ENCODE measurements at regions not wholly inside any gene's neighbourhood (a gene's known extent, or its start where the extent isn't known, plus 50 kb on each side); places are given as distances from the start of the nearest gene placed in this dataset. TPM values are rescaled to one million over a fixed set of nuclear protein-coding genes. Genes with fewer than 3 reads are reported as not detected.
"Not testable (repeated sequence)": the region's sequence is repeated elsewhere in the genome, so short reads cannot be mapped to it uniquely, and the experiment has no call there.

DNA sequence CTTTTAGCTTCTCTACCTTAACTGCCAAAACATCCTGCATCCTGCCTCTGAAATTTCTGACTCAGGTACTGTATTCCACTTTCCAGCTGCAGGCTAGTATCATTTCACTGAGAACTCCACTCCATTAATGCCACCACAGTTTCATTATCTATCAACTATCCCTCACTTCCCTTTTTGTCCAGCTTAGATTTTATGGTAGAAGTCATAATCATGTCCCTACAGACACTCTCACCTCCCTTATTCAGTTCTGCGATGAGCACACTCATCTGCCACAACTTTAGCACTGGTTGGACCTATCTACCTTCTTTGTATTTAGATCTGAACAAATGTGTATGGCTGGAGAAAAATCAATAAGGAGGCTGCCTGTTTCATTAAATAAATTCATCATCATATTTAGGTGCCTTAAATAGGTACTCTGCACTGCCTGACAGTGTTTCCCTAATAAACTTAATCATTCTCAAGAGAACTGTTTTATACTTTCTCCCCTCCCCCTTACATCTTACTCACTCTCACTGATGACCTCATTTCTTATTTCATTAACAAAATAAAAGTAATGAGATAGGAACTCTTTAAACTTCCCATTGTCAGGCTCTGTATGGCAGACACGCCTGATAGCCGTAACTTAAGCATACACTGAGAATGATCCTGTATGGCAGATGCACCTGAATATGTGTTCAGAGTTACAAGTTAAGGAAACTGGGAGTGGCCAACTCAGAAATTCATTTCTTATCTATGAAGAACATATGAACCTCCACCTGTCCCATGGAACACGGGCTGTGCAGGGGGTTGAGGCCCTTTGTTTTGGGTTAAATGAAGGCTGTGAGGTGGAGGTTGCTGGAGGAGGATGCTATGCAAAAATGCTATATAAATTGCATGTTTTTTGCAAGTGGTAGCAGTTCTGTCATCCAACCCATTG, 95.3 kb upstream of the MAN1A1 start:
- DNase-seq = no peak
- ATAC-seq = peak; percentile 16
- intact Hi-C loops (cut with micrococcal nuclease) = no loop called here

DNA sequence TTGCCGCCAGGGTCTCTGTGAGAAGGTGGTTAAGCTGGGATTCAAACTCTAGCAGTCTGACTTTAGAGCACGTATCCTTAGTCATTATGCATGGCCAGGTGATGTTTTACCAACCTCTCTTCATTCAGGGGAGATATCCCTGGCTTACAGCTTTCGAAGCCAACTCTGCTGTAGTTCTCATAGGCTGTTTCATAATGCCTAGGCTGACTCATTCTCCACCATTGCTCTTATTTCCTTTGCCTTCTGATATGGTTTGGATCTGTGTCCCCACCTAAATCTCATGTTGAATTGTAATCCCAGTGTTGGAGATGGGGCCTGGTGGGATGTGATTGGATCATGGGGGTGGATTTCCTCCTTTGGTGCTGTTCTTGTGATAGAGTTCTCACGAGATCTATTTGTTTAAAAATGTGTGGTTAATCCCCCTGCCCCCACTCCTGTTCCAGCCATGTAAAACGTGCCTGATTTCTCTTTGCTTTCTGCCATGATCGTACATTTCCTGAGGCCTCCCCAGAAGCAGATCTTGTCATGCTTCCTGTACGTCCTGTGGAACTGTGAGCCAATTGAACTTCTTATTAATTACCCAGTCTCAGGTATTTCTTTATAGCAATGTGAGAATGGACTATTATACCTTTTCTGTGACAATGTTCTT, 94.6 kb upstream of the MAN1A1 start:
- intact Hi-C loops (cut with micrococcal nuclease) = no loop called here
- no peak for ATAC-seq
- no peak for DNase-seq

DNA sequence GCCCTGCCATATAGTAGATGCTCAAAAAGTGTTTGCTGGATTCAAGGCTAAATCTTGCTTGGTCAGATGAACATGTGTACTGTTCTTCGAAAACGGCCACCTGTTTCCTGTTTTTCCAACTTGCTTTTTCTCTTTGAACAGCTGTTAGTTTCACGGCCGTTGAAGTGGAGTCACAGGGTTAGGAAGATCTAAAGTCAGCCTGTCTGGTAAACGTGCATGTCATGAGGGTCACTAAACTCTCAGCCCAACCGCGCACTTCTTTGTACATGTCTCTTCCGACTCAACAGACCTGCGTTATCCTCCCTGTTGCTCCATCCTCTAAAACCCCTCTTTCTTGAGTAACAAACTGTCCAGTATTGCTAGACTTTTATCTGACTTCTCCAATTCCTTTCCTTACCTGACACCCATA, 93.2 kb upstream of the MAN1A1 start:
- ATAC-seq = peak; percentile 69
- no peak for DNase-seq
- intact Hi-C loops (cut with micrococcal nuclease) = no loop called here

DNA sequence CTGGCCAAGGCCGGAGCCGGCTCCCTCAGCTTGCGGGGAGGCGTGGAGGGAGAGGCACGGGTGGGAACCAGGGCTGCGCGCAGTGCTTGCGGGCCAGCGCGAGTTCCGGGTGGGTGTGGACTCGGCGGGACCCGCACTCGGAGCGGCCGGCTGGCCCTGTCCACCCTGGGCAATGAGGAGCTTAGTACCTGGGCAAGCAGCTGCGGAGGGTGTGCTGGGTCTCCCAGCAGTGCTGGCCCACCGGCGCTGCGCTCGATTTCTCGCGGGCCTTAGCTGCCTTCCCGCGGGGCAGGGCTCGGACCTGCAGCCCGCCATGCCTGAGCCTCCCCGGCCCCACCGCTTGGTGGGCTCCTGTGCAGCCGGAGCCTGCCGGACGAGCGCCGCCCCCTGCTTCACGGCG, 91.4 kb upstream of the MAN1A1 start:
- ATAC-seq = no peak
- intact Hi-C loops (cut with micrococcal nuclease) = no loop called here
- no peak for DNase-seq

DNA sequence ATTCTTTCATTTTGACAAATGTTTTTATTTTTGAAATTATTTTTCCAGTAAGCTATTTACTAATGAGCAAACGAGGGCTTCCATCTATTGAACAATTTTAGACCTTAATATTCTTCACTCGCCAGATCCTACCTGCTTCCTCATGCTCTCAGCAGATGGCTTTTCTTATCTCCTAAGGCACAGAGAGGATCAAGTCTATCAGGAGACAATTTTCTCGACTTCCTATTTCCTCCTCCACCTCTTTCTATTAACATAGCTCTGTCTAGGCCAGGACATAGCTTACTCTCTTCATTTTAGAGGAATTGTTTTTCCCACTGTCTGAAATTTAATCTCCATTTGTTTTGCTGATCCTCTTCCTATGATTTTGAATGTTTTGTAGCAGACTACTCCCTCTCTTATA, 87.0 kb upstream of the MAN1A1 start:
- intact Hi-C loops (cut with micrococcal nuclease) = no loop called here
- ATAC-seq (no peak), DNase-seq (no peak)

DNA sequence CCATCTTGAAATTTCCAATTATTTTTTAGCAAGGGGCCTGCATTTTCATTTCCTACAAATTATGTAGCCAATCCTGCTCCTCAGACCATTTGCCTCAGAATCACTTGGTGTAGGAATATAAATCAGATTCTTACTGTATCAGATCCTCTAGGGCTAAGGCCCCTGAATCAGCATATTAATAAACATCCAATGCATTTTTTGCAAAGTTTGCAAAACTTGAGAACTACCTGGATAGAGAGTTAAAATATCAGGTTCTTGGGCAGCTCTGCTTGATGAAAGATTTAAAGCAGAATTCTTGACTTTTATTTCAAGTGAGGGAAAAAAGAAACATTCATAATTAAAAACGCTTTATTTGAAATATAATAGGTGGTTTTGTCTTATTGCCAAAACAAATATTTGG, 82.2 kb upstream of the MAN1A1 start:
- DNase-seq = no peak
- intact Hi-C loops (cut with micrococcal nuclease) = no loop called here
- no peak for ATAC-seq

DNA sequence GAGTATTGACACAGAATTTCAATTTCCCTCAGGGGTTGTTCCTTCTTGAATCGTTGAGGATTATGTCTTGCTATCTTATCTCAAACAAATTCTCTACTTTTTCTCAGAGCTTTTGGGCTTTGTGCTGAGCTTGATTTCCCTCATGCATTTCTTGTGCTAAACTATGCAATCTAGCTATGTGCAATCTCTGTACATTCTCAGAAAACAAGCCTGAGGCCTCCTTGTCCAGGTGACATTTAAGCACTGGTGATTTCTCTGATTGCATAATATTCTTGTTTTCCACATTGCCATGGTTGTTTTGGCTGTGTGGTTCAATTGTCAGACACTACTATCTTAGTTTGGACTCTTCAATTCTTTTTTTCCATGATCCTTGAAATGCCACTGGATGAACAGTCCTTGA, 81.2 kb upstream of the MAN1A1 start:
- ATAC-seq (no peak), DNase-seq (no peak)
- intact Hi-C loops (cut with micrococcal nuclease) = no loop called here

DNA sequence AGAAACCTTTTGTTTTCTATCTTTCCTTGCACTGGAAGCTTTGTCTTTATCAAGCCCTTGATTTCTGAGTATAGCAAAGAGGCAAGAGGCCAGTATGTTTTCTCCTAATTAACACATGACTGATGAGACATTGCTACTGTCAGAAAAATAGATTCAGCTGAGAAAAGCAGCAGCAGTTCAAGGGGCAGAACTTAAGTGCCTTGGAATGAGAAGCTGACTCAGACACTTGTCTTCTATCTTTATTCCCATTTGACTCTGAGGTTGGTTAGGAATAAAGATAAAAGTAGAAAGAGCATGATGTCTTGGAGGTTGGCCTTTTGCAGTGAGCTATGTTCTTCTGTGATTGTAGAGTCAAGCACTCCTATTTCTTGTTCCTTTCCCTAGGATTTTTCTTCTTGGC, 79.1 kb upstream of the MAN1A1 start:
- ATAC-seq (no peak), DNase-seq (no peak)
- intact Hi-C loops (cut with micrococcal nuclease) = no loop called here

DNA sequence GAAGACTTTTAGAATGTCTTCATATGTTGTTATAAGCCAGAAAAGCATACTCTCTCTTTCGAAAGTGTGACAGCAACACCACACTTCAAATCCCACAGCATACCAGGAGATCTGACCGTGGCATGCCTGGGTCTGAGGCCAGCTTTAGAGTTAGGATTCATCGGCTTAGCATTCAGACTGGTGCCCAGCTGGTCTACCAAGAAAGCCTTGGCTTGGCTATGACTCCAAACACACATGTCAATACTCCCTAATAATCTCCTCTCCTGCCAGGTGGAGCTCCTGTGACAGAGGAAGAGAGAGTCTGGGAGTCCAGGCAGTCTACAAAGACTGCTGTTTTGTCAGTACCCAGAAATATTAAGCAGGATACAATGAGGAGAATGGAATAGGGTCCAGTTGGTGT, 77.1 kb upstream of the MAN1A1 start:
- DNase-seq = no peak
- intact Hi-C loops (cut with micrococcal nuclease) = no loop called here
- no peak for ATAC-seq

DNA sequence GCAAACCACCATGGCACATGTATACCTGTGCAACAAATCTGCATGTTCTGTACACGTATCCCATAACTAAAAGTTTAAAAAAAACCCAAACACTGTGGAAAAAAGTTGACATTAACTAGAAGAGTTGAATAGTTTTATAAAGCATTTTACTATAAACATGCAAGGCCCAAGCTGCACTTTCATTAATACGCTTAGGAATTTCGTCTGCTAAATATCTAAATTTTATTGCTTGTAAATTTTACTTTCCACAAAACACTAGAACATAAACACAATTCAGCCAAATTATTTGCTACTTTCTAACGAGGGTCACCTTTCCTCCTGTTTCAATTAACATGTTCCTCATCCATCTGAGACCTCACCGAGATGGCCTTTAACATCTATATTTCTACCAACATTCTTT, 74.4 kb upstream of the MAN1A1 start:
- DNase-seq (no peak), ATAC-seq (no peak)
- intact Hi-C loops (cut with micrococcal nuclease) = no loop called here

DNA sequence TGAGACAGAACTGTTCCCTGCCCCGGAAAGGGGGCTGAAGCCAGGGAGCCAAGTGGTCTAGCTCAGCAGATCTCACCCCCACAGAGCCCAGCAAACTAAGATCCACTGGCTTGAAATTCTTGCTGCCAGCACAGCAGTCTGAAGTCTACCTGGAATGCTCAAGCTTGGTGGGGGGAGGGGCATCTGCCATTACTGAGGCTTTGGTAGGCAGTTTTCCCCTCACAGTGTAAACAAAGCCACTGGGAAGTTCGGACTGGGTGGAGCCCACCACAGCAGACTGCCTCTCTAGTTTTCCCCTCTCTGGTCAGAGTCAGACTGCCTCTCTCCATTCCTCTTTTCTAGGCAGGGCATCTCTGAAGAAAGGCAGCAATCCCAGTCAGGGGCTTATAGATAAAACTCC, 68.5 kb upstream of the MAN1A1 start:
- intact Hi-C loops (cut with micrococcal nuclease); DNase-seq; ATAC-seq: not testable (repeated sequence)

DNA sequence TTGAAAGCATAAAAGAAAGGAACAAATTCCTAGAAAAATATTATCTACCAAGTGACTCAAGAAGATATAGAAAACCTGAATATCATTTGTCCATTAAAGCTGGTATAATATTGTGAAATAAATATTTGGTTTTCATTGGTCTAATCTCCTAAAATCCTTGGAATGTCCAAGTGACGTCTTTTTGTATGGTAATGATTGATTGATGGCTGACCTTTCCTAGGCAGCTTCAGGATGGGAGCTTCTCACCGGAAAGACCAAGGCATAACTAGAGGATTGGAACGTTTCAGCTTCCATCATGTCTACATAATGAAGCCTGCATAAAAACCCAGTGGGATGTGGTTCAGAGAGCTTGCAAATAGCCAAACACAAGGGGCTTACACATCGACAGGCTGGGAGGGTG, 57.6 kb upstream of the MAN1A1 start:
- ATAC-seq (no peak), DNase-seq (no peak)
- intact Hi-C loops (cut with micrococcal nuclease) = no loop called here

DNA sequence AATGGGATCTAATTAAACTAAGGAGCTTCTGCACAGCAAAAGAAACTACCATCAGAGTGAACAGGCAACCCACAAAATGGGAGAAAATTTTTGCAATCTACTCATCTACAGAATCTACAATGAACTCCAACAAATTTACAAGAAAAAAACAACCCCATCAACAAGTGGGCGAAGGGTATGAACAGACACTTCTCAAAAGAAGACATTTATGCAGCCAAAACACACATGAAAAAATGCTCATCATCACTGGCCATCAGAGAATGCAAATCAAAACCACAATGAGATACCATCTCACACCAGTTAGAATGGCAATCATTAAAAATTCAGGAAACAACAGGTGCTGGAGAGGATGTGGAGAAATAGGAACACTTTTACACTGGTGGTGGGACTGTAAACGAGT, 55.6 kb upstream of the MAN1A1 start:
- ATAC-seq; DNase-seq; intact Hi-C loops (cut with micrococcal nuclease): not testable (repeated sequence)

Small RNAs in the stretch of these regions (microRNA-seq; reads per million reads assigned to microRNA genes)
- not detected for gene MIR3144 (ENCODE audit: borderline number of aligned reads)
